Loucy (cell line): ENCODE measurements at regions not wholly inside any gene's neighbourhood (a gene's known extent, or its start where the extent isn't known, plus 50 kb on each side); places are given as distances from the start of the nearest gene placed in this dataset.
"Not testable (repeated sequence)": the region's sequence is repeated elsewhere in the genome, so short reads cannot be mapped to it uniquely, and the experiment has no call there.

Experiments
- EZH2phosphoT487 ChIP-seq: fragments of 200-600 bp; IDR thresholded peaks from 2 replicates; pipeline ENCODE4 v1.6.1; 2018; ENCODE audit warnings: antibody characterized with exemption, mild to moderate bottlenecking, moderate library complexity, borderline replicate concordance
- TF ChIP-seq, protein P1 (sequence below): fragments of 200-600 bp; sonication (generic); conservative IDR thresholded peaks from 2 replicates; pipeline ENCODE4 v1.5.1; 2014; ENCODE audit warnings: mild to moderate bottlenecking, antibody characterized with exemption, low read length

DNA sequence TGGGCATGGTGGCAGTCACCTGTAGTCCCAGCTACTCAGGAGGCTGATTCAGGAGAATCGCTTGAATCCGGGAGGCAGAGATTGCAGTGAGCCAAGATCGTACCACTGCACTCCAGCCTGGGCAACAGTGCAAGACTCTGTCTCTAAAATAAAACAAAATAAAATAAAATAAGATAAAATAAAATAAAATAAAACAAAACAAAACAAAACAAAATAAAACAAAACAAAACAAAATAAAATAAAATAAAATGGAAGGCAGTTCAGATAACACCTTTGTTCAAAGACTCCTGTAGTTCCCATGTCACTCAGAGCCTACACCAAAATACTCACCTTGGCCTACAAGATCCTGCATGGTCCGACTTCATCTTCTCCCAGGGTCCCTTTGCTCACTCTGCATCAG is 61.3 kb downstream of the SYF2 start:
- TF ChIP-seq, protein P1, sequence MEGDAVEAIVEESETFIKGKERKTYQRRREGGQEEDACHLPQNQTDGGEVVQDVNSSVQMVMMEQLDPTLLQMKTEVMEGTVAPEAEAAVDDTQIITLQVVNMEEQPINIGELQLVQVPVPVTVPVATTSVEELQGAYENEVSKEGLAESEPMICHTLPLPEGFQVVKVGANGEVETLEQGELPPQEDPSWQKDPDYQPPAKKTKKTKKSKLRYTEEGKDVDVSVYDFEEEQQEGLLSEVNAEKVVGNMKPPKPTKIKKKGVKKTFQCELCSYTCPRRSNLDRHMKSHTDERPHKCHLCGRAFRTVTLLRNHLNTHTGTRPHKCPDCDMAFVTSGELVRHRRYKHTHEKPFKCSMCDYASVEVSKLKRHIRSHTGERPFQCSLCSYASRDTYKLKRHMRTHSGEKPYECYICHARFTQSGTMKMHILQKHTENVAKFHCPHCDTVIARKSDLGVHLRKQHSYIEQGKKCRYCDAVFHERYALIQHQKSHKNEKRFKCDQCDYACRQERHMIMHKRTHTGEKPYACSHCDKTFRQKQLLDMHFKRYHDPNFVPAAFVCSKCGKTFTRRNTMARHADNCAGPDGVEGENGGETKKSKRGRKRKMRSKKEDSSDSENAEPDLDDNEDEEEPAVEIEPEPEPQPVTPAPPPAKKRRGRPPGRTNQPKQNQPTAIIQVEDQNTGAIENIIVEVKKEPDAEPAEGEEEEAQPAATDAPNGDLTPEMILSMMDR, result not testable (repeated sequence)
- TF ChIP-seq EZH2phosphoT487, result not testable (repeated sequence)
